H1 (cell line): ENCODE measurements at regions not wholly inside any gene's neighbourhood (a gene's known extent, or its start where the extent isn't known, plus 50 kb on each side); places are given as distances from the start of the nearest gene placed in this dataset.

ENCODE experiments used
- CHD2 ChIP-seq: IDR thresholded peaks from 2 replicates; pipeline ENCODE4 v1.6.1; 2012; ENCODE audit warnings: low read length, improper control_type of control experiment
- EP300 ChIP-seq, 2 experiments: IDR thresholded peaks; 1 replicate in 1 of 2; 2 replicates in 1 of 2; pipeline ENCODE4 v1.6.1; 2011 to 2012; ENCODE audit warnings: low read depth in 2 of 2, low read length in 2 of 2, mild to moderate bottlenecking in 2 of 2, borderline replicate concordance in 1 of 2, inconsistent platforms in 1 of 2, moderate library complexity in 1 of 2
- RXRA ChIP-seq: IDR thresholded peaks from 2 replicates; pipeline ENCODE4 v1.6.1; 2011; ENCODE audit warnings: low read depth, mild to moderate bottlenecking, low read length, moderate library complexity; ENCODE audit not compliant: insufficient read depth
- ZNF274 ChIP-seq: IDR thresholded peaks from 2 replicates; pipeline ENCODE4 v1.7.0; 2012; ENCODE audit warnings: low read length, borderline replicate concordance; ENCODE audit errors: extremely low read depth
- TF ChIP-seq, protein P1 (sequence below), 3 experiments: IDR thresholded peaks; 1 replicate in 2 of 3; 2 replicates in 1 of 3; pipeline versions ENCODE4 v1.5.1 to v1.6.1; 2011; ENCODE audit warnings: low read length in 3 of 3, mild to moderate bottlenecking in 3 of 3, inconsistent platforms in 2 of 3, low read depth in 1 of 3, moderate library complexity in 1 of 3; ENCODE audit not compliant: insufficient read depth in 1 of 3; ENCODE audit errors: control extremely low read depth in 1 of 3

DNA sequence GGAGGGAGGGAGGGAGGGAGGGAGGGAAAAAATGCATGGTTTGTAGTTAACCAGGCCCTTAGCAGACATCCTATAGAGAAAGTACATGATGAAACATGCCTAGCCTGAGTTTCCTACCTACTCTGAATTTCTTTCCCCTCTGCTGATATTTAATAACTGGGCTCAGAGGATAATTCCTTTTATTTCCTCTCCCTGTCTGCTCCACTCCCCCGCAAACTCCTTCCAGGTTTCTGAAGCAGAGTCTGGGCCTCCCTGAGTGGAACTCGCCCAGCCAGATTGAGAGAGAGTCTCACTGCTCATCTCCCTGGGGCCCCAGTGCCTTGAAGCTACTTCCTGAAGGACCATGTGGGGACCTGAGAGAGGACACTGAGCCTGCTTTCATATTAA, 111.9 kb upstream of the SLC44A3 start:
- TF ChIP-seq RXRA (no peak), CHD2 (no peak), ZNF274 (no peak), EP300 (IDR thresholded peaks at IDR 0.05; ENCODE audit: borderline replicate concordance in 1 of 2, low read depth in 2 of 2, low read length in 2 of 2) (no peak)
- TF ChIP-seq, protein P1, sequence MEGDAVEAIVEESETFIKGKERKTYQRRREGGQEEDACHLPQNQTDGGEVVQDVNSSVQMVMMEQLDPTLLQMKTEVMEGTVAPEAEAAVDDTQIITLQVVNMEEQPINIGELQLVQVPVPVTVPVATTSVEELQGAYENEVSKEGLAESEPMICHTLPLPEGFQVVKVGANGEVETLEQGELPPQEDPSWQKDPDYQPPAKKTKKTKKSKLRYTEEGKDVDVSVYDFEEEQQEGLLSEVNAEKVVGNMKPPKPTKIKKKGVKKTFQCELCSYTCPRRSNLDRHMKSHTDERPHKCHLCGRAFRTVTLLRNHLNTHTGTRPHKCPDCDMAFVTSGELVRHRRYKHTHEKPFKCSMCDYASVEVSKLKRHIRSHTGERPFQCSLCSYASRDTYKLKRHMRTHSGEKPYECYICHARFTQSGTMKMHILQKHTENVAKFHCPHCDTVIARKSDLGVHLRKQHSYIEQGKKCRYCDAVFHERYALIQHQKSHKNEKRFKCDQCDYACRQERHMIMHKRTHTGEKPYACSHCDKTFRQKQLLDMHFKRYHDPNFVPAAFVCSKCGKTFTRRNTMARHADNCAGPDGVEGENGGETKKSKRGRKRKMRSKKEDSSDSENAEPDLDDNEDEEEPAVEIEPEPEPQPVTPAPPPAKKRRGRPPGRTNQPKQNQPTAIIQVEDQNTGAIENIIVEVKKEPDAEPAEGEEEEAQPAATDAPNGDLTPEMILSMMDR (IDR thresholded peaks at IDR 0.05; ENCODE audit: control extremely low read depth in 1 of 3, insufficient read depth in 1 of 3, low read depth in 1 of 3, low read length in 3 of 3), result no peak
